ENCODE measurements at regions not wholly inside any gene's neighbourhood (a gene's known extent, or its start where the extent isn't known, plus 50 kb on each side); places are given as distances from the start of the nearest gene placed in this dataset.
A peak's percentile ranks its signal among the peaks of the same experiment; 100 is the strongest.

DNA sequence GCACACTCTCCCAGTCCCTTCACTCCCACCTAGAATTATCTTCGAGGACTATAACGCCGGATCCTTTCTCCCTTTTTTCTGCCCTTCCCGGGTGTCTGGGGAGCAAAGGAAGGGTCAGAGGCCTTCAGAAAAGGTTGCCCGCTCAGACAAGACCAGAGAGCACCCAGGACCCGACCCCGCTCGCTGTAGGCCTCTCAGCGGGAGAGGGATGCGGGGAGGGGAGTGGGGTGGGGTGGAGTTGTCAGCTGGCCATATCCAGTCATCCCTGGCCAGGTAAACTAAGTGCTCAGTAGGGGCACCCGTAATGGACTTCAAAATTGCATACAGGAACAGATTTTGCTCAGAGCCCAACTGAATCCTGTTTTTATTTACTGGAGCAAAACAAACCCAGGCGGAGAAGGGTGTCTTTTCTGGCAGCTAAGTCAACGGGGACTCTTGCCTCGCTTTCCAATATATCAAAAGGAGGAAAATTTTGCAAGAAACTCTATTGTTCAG, 65.0 kb downstream of the NOL4 start:
- in situ Hi-C loops (cut with MboI; ENCODE audit: low pct_unique_long_range_greater_than_20kb, low sequenced_read_pairs), result no loop called here
- DNase-seq, result no peak

- DNase-seq, result no peak
- in situ Hi-C loops (cut with MboI; ENCODE audit: low pct_unique_long_range_greater_than_20kb, low sequenced_read_pairs), result no loop called here
Observed at GRCh38 chr18:34158881-34159690, 65.6 kb downstream of the NOL4 start.

DNA sequence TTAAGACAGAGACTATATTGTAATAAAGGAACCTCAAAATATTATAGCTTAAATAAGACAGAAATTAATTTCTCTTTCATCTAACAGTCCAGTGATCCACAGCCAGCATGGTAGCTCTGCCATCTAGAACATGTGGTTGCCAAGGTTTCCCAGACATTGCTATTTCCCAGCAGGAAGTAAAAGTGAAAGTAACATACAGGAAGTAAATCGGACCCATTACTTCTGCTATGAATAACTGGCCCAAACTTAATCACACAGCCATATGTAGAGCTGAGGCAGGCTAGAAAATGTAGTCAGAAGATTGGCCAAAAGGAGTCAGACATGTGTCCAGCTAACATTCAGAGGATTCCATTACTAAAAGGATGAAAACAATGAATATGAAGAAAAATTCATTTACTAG, 71.0 kb downstream of the NOL4 start:
- in situ Hi-C loops (cut with MboI; ENCODE audit: low pct_unique_long_range_greater_than_20kb, low sequenced_read_pairs), result no loop called here
- peak; percentile 14 for DNase-seq

- in situ Hi-C loops (cut with MboI; ENCODE audit: low pct_unique_long_range_greater_than_20kb, low sequenced_read_pairs), result no loop called here
Observed at GRCh38 chr18:34131006-34131405, 93.7 kb downstream of the NOL4 start.

DNA sequence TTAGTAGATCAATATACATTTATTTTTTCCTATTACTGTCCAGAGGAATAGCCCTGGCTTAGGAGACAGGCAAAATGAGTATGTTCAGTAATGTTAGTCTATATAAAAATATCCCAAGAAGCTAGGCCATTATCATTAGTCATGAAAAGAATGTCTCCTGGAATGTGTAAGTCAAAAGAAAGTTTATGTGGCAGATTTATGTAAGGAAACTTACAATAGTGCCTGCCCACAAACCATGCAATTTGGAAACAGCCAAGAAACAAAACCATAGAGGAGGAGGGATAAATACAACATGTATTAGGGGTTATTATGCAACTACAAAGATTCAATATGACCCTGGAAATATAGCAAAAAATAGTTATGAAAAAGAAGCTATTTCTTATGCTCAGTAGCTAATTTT, 96.3 kb downstream of the NOL4 start:
- in situ Hi-C loops (cut with MboI; ENCODE audit: low pct_unique_long_range_greater_than_20kb, low sequenced_read_pairs), result no loop called here
- DNase-seq, result no peak

More at GRCh38 chr18:34131006-34131405, 93.7 kb downstream of the NOL4 start:
- no peak for DNase-seq

- in situ Hi-C loops (cut with MboI; ENCODE audit: low pct_unique_long_range_greater_than_20kb, low sequenced_read_pairs), result no loop called here
- DNase-seq, result no peak
Observed at GRCh38 chr18:34126121-34126520, 98.6 kb downstream of the NOL4 start.

DNA sequence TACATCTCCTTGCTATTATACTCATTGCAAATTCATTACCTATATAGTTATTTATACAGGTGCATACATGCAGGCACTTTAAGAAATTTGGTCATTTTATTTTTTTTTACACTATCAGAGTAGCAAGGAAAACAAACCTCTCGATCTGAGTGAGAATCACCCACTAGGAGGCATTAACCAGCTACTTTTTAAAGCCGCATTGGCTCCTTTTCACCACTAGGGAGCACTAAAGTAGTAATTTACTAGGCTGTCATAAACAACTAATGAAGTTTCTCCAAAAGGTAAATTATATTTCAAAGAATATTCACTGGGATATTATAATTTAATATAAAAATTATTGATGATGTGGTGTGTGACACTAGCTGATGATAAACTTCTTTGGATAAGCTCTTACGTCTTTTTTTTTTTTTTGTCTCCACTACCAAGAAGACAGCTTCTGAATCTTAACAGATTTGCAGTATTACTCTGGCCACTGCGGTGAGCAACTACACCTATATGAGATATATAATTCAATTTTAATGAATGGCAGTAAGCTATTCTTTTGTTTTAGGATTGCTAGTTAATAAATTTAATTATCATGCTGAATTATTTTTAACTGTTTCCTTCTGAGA, 101.9 kb downstream of the NOL4 start:
- DNase-seq, result peak; percentile 57
- in situ Hi-C loops (cut with MboI; ENCODE audit: low pct_unique_long_range_greater_than_20kb, low sequenced_read_pairs), result no loop called here

DNA sequence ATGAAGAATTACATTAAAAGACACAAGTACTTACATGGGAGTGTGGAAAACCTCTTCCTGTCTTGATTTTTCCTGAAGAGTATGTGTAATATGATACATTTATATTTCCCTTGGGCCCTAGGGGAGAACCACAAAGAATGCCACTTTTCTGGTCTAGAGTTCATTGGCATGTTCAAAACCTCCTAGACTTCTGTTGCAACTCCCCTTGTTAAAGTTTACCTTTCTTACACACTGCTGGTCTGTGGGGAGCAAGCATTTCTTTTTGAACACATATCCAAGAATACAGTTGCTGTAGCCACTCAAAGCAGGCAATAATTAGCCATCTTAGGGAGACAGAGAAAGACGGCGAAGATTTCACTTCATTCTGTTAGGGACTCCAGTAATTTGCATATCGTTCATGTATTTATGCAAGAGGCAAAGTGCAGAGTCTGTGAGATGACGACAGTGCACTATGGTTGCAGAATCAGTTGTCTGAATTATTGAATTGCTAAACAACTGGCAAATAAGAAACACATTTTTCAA, 103.5 kb downstream of the NOL4 start:
- no peak for DNase-seq
- in situ Hi-C loops (cut with MboI; ENCODE audit: low pct_unique_long_range_greater_than_20kb, low sequenced_read_pairs), result no loop called here

- DNase-seq, result no peak
- in situ Hi-C loops (cut with MboI; ENCODE audit: low pct_unique_long_range_greater_than_20kb, low sequenced_read_pairs), result no loop called here
Observed at GRCh38 chr18:34120294-34120693, 104.4 kb downstream of the NOL4 start.

DNA sequence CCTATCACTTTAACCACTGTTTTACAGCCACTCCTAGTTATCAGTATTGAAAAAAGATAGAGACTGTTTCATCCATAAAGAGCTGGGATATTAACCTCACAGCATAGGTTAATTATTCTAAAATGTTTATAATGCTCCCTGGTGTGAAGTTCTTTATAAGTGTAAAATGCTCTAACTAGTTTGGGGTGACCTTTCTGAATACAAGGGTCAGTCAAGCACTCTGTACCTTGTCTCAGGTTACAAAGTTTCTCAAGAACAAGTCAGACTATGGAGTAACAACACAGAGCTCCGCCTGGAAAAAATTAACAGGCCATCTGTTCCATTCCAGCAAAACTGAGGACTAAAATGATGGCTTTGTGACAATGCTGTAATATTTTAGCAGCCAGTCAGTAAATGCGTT, 107.4 kb downstream of the NOL4 start:
- DNase-seq, result no peak
- in situ Hi-C loops (cut with MboI; ENCODE audit: low pct_unique_long_range_greater_than_20kb, low sequenced_read_pairs), result no loop called here

DNA sequence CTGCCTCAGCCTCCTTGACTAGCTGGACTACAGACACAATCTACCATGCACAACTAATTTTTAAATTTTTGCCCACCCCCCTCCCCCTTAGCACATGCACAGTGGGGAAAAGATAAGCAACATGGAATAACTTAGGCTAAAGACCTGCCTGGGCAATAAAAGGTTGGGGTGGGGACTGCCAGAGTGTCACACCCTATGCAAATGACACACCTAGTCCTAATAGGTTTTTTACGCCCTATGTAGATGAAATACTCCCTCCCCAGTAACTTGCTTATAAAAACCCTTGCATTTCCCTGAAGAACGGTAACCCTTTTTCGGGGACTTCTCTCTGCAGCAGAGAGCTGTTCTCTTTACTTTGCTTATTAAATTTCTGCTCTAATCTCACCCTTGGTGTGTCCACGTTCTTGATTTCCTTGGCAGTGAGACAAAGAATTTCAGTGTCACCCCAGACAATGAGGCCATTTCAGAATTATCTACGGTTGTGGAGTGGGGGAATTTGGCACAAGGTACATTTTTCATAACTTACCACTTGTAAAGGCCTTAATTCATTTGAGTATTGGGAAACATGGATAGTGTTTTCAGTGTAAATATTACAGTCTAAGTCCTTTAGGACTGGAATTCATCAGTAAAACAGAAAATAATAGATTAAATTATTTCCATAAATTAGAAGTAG, 109.2 kb downstream of the NOL4 start:
- no peak for DNase-seq
- in situ Hi-C loops (cut with MboI; ENCODE audit: low pct_unique_long_range_greater_than_20kb, low sequenced_read_pairs), result no loop called here

- in situ Hi-C loops (cut with MboI; ENCODE audit: low pct_unique_long_range_greater_than_20kb, low sequenced_read_pairs), result no loop called here
- no peak for DNase-seq
Observed at GRCh38 chr18:34114996-34115395, 109.7 kb downstream of the NOL4 start.

DNA sequence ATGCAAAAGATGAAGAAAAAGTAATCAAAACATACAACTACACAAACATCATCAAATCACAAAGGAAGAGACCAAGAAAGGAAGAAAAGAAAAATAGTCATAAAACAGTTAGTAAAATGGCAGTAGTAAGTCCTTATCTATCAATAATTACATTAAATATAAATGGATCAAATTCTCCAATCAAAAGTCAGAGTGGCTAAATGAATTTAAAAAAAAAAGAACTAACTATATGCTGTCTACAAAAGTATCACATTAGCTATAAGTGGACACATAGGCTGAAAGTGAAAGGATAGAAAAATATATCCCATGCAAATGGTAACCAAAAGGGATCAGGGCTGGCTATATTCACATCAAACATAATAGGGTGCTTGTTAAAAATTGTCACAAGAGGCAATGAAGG, 116.5 kb downstream of the NOL4 start:
- in situ Hi-C loops (cut with MboI; ENCODE audit: low pct_unique_long_range_greater_than_20kb, low sequenced_read_pairs), result no loop called here
- no peak for DNase-seq

DNA sequence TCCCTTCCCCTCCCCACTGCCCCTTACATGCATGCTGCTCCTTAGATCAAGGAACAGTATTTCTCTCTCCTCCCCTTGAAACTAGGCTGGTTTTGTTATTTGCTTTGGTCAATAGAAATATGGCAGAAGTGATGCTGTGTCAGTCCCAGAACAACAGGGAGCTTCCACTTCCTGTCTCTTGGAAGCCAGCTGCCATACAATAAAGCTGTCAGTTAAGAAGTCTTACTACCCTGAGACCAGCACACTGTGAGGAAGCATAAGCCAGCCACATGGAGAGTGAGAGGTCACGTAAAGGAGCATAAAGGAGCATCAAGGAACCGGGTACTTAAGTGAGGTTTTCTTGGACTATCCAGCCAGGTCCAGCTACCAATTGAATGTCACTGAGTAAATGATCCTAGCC, 126.6 kb downstream of the NOL4 start:
- no peak for DNase-seq
- in situ Hi-C loops (cut with MboI; ENCODE audit: low pct_unique_long_range_greater_than_20kb, low sequenced_read_pairs), result no loop called here

GRCh38 chr18:34097312-34097711, 127.4 kb downstream of the NOL4 start:
- in situ Hi-C loops (cut with MboI; ENCODE audit: low pct_unique_long_range_greater_than_20kb, low sequenced_read_pairs), result no loop called here
- no peak for DNase-seq

GRCh38 chr18:34094148-34094547, 130.6 kb downstream of the NOL4 start:
- in situ Hi-C loops (cut with MboI; ENCODE audit: low pct_unique_long_range_greater_than_20kb, low sequenced_read_pairs), result no loop called here
- DNase-seq, result no peak

GRCh38 chr18:34092796-34093195, 131.9 kb downstream of the NOL4 start:
- in situ Hi-C loops (cut with MboI; ENCODE audit: low pct_unique_long_range_greater_than_20kb, low sequenced_read_pairs), result no loop called here
- no peak for DNase-seq

- in situ Hi-C loops (cut with MboI; ENCODE audit: low pct_unique_long_range_greater_than_20kb, low sequenced_read_pairs), result no loop called here
- DNase-seq, result no peak
Observed at GRCh38 chr18:34086370-34086769, 138.3 kb downstream of the NOL4 start.

- in situ Hi-C loops (cut with MboI; ENCODE audit: low pct_unique_long_range_greater_than_20kb, low sequenced_read_pairs), result no loop called here
- DNase-seq, result no peak
Observed at GRCh38 chr18:34085140-34085739, 139.5 kb downstream of the NOL4 start.

DNA sequence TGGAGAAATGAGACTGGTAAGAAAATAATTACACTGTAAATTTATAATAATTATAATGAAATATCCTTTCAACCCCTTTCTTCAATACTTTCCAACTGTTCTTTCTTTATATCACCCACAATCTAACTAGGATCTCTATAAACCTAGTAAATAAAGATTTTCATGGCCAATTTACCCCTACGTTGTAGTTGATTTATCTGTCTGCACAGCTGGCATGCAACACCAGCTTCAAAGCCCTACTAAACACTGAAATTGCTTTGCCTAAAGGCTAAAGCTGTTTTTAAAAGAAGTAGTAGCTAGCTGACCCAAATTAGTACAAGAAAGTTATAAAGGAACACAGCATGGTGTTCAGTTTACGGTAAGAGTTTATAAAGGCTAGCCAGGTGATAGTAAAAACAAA, 140.1 kb downstream of the NOL4 start:
- in situ Hi-C loops (cut with MboI; ENCODE audit: low pct_unique_long_range_greater_than_20kb, low sequenced_read_pairs), result no loop called here

More for the DNA sequence above, 140.1 kb downstream of the NOL4 start:
- no peak for DNase-seq
